SK-N-SH (cell line): ENCODE measurements at regions not wholly inside any gene's neighbourhood (a gene's known extent, or its start where the extent isn't known, plus 50 kb on each side); places are given as distances from the start of the nearest gene placed in this dataset.
"Not testable (repeated sequence)": the region's sequence is repeated elsewhere in the genome, so short reads cannot be mapped to it uniquely, and the experiment has no call there.

Source experiments
- CTCF ChIA-PET: fragments of 300-600, 350-600 bp; formaldehyde crosslinking; extraction: SDS; loops from one replicate; lab custom pipeline; 2021; lab: Yijun Ruan, JAX
- POLR2A ChIA-PET: fragments of 350-600 bp; sonication (Branson Sonifier 250); formaldehyde crosslinking; extraction: SDS; loops from one replicate; lab custom pipeline; 2020; ENCODE audit warnings: antibody characterized with exemption, inconsistent platforms; lab: Yijun Ruan, JAX
- DNase-seq: peaks from one replicate; pipeline ENCODE4 v3.0.0; 2012
- H2AFZ ChIP-seq: fragments of 200-600 bp; sonication (generic); 2 replicates; pipeline ENCODE4 v1.8.1; 2016; ENCODE audit warnings: antibody characterized with exemption, mild to moderate bottlenecking, low read depth
- H3F3A ChIP-seq: fragments of 200-600 bp; sonication (generic); replicated peaks from 2 replicates; pipeline ENCODE3; 2016; ENCODE audit warnings: antibody characterized with exemption, mild to moderate bottlenecking; ENCODE audit not compliant: insufficient read depth
- H3K27ac ChIP-seq, 2 experiments: fragments of 200-500 bp in 1 of 2; fragments of 200-600 bp in 1 of 2; sonication (Bioruptor generic) in 1 of 2; sonication (generic), shearing (Covaris generic) in 1 of 2; 2 replicates each; pipeline versions ENCODE4 v1.5.1 to v1.6.1; 2014 to 2016; ENCODE audit warnings: low read depth in 2 of 2, inconsistent platforms in 1 of 2, low read length in 1 of 2, mild to moderate bottlenecking in 1 of 2, mixed read lengths in 1 of 2
- H3K27me3 ChIP-seq: fragments of 200-600 bp; sonication (generic), shearing (Covaris generic); 2 replicates; pipeline ENCODE4 v1.6.1; 2016; ENCODE audit warnings: mixed run types; ENCODE audit not compliant: insufficient read depth
- H3K36me3 ChIP-seq, 2 experiments: fragments of 200-500 bp in 1 of 2; fragments of 200-600 bp in 1 of 2; sonication (Bioruptor generic) in 1 of 2; sonication (generic) in 1 of 2; replicated peaks in 1 of 2; 2 replicates each; pipeline versions ENCODE3 to v1.5.1; 2014 to 2016; ENCODE audit warnings: low read length in 1 of 2, mild to moderate bottlenecking in 1 of 2; ENCODE audit not compliant: insufficient read depth in 2 of 2, control insufficient read depth in 1 of 2
- H3K4me1 ChIP-seq, 2 experiments: fragments of 200-500 bp in 1 of 2; fragments of 200-600 bp in 1 of 2; sonication (Bioruptor generic) in 1 of 2; sonication (generic), shearing (Covaris generic) in 1 of 2; 2 replicates each; pipeline versions ENCODE4 v1.5.1 to v1.6.1; 2014 to 2016; ENCODE audit warnings: low read depth in 1 of 2, low read length in 1 of 2, mixed run types in 1 of 2; ENCODE audit not compliant: insufficient read depth in 2 of 2, control insufficient read depth in 1 of 2
- H3K4me2 ChIP-seq: fragments of 200-600 bp; sonication (generic), shearing (Covaris generic); 2 replicates; pipeline ENCODE4 v1.6.1; 2017; ENCODE audit warnings: mixed run types
- H3K4me3 ChIP-seq, 2 experiments: fragments of 200-500 bp in 1 of 2; fragments of 200-600 bp in 1 of 2; sonication (Bioruptor generic) in 1 of 2; sonication (generic), shearing (Covaris generic) in 1 of 2; 2 replicates each; pipeline versions ENCODE4 v1.5.1 to v1.8.1; 2014 to 2016; ENCODE audit warnings: low read depth in 2 of 2, inconsistent platforms in 1 of 2, low read length in 1 of 2, mild to moderate bottlenecking in 1 of 2, mixed read lengths in 1 of 2, moderate library complexity in 1 of 2
- H3K79me2 ChIP-seq: fragments of 200-600 bp; sonication (generic); 2 replicates; pipeline ENCODE4 v1.8.1; 2017; ENCODE audit warnings: mild to moderate bottlenecking; ENCODE audit not compliant: insufficient read depth
- H3K9ac ChIP-seq: fragments of 200-600 bp; sonication (generic); 2 replicates; pipeline ENCODE4 v1.6.1; 2017; ENCODE audit warnings: mixed run types
- H3K9me2 ChIP-seq: fragments of 200-600 bp; sonication (generic); 2 replicates; pipeline ENCODE4 v1.6.1; 2017; ENCODE audit warnings: mixed run types
- H3K9me3 ChIP-seq: fragments of 200-600 bp; sonication (generic); 2 replicates; pipeline ENCODE4 v1.6.1; 2017; ENCODE audit warnings: mixed run types, mild to moderate bottlenecking, moderate library complexity
- H4K20me1 ChIP-seq: fragments of 200-600 bp; sonication (generic); 2 replicates; pipeline ENCODE4 v1.6.1; 2017; ENCODE audit warnings: mild to moderate bottlenecking, mixed run types; ENCODE audit not compliant: insufficient read depth
- FOSL2 ChIP-seq: IDR thresholded peaks from 2 replicates; pipeline ENCODE4 v1.4.0; 2012; ENCODE audit warnings: low read depth, mild to moderate bottlenecking, moderate library complexity, borderline replicate concordance
- FOXJ3 ChIP-seq: sonication (generic); formaldehyde crosslinking; IDR thresholded peaks from 2 replicates; pipeline ENCODE4 v1.5.1; 2020; ENCODE audit warnings: mild to moderate bottlenecking, missing genetic modification reagents
- IRF3 ChIP-seq: fragments of 150-350 bp; IDR thresholded peaks from 2 replicates; pipeline ENCODE4 v1.6.1; 2016; ENCODE audit warnings: mild to moderate bottlenecking, low read depth, low read length
- JUND ChIP-seq: IDR thresholded peaks from 2 replicates; pipeline ENCODE4 v1.4.0; 2012
- MXI1 ChIP-seq: IDR thresholded peaks from 2 replicates; pipeline ENCODE4 v1.6.1; 2012; ENCODE audit warnings: mild to moderate bottlenecking, low read depth, low read length, improper control_type of control experiment
- RCOR1 ChIP-seq: fragments of 150-350 bp; IDR thresholded peaks from 2 replicates; pipeline ENCODE4 v1.6.1; 2017; ENCODE audit warnings: antibody characterized with exemption, low read length
- RFX5 ChIP-seq: IDR thresholded peaks from 2 replicates; pipeline ENCODE4 v1.6.1; 2012; ENCODE audit warnings: mild to moderate bottlenecking, improper control_type of control experiment, low read length
- SMC3 ChIP-seq: IDR thresholded peaks from 2 replicates; pipeline ENCODE4 v1.6.1; 2012; ENCODE audit warnings: low read depth, low read length, improper control_type of control experiment
- TAF1 ChIP-seq: IDR thresholded peaks from 2 replicates; pipeline ENCODE4 v1.6.1; 2012; ENCODE audit warnings: low read depth, mild to moderate bottlenecking, low read length, moderate library complexity, borderline replicate concordance
- TEAD4 ChIP-seq: IDR thresholded peaks from 2 replicates; pipeline ENCODE4 v1.4.0; 2012; ENCODE audit warnings: mild to moderate bottlenecking, borderline replicate concordance; ENCODE audit not compliant: insufficient read depth
- WGBS: methylation state at CpG from one replicate; pipeline ENCODE4 v1.1.6; 2017; ENCODE audit warnings: low lambda C conversion rate; 5-methylcytosine and 5-hydroxymethylcytosine counted together
- TF ChIP-seq, protein P1 (sequence below): IDR thresholded peaks from 2 replicates; pipeline ENCODE4 v1.4.0; 2012; ENCODE audit warnings: low read depth
- TF ChIP-seq, protein P2 (sequence below): fragments of 200-600 bp; sonication (generic); IDR thresholded peaks from 2 replicates; pipeline ENCODE4 v1.6.1; 2017; ENCODE audit warnings: antibody characterized with exemption, mild to moderate bottlenecking, moderate library complexity

GRCh38 chrX:101823236-101823635 lies 108.6 kb downstream of the ZMAT1 start:
- Histone ChIP-seq H3K9me3 (no peaks in the 10 kb centered on the region), H3K36me3 (no peaks in the 10 kb centered on the region), H3K27ac (no peak overlapping the region), H3K4me1 (no peaks in the 10 kb centered on the region), H3K79me2 (no peaks in the 10 kb centered on the region), H3K9me2 (no peaks in the 10 kb centered on the region), H3K4me2 (no peak overlapping the region), H4K20me1 (no peaks in the 10 kb centered on the region), H3K27me3 (no peaks in the 10 kb centered on the region), H3K9ac (no peak overlapping the region), H2AFZ (no peak overlapping the region), H3F3A (no peaks in the 10 kb centered on the region), H3K4me3 (no peak overlapping the region)
- WGBS = 0% methylated on average over 1 of the region's 2 CpGs
- TF ChIP-seq TEAD4 (no peak), FOSL2 (no peak), JUND (no peak), TAF1 (no peak), RCOR1 (no peak), MXI1 (no peak), SMC3 (no peak), RFX5 (no peak), IRF3 (no peak), FOXJ3 (CRISPR knock-in tag) (no peak)
- TF ChIP-seq, protein P1, sequence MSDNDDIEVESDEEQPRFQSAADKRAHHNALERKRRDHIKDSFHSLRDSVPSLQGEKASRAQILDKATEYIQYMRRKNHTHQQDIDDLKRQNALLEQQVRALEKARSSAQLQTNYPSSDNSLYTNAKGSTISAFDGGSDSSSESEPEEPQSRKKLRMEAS = no peak
- TF ChIP-seq, protein P2, sequence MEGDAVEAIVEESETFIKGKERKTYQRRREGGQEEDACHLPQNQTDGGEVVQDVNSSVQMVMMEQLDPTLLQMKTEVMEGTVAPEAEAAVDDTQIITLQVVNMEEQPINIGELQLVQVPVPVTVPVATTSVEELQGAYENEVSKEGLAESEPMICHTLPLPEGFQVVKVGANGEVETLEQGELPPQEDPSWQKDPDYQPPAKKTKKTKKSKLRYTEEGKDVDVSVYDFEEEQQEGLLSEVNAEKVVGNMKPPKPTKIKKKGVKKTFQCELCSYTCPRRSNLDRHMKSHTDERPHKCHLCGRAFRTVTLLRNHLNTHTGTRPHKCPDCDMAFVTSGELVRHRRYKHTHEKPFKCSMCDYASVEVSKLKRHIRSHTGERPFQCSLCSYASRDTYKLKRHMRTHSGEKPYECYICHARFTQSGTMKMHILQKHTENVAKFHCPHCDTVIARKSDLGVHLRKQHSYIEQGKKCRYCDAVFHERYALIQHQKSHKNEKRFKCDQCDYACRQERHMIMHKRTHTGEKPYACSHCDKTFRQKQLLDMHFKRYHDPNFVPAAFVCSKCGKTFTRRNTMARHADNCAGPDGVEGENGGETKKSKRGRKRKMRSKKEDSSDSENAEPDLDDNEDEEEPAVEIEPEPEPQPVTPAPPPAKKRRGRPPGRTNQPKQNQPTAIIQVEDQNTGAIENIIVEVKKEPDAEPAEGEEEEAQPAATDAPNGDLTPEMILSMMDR = no peak
- ChIA-PET CTCF (interaction anchor here (1.2 kb wide), 1 partner anchor 9 kb away, joined by 3 read pairs; no protein-coding TSS in a partner anchor), POLR2A (no interaction called here)
- no peak for DNase-seq

GRCh38 chrX:101817739-101818138 lies 114.1 kb downstream of the ZMAT1 start:
- H3K4me3 ChIP-seq, H3K27ac ChIP-seq, H3K27me3 ChIP-seq, H2AFZ ChIP-seq, H3F3A ChIP-seq, H4K20me1 ChIP-seq, H3K4me2 ChIP-seq, H3K9me2 ChIP-seq, DNase-seq, POLR2A ChIA-PET, H3K79me2 ChIP-seq, H3K36me3 ChIP-seq, H3K9ac ChIP-seq, H3K9me3 ChIP-seq, H3K4me1 ChIP-seq: not testable (repeated sequence)
- CTCF ChIA-PET = interaction anchor here (1.1 kb wide), 1 partner anchor 140 kb away, joined by 4 read pairs; no protein-coding TSS in a partner anchor
- WGBS = 32% methylated on average over 1 of the region's 1 CpG
